HepG2 (cell line): ENCODE measurements at regions not wholly inside any gene's neighbourhood (a gene's known extent, or its start where the extent isn't known, plus 50 kb on each side); places are given as distances from the start of the nearest gene placed in this dataset.

ENCODE experiments used
- ATAC-seq: fragments of 200-7000 bp; cut with Tn5 transposase; 3 replicates; pipeline ENCODE4 v1.9.1; 2020; ENCODE audit warnings: mild to moderate bottlenecking, moderate library complexity
- BruUV-seq: library from RNA; stranded (reverse); fragments of 400-500 nt; replicated peaks from 2 replicates; lab custom pipeline; 2021; lab: Mats Ljungman, UMichigan
- CTCF ChIA-PET: fragments of 300-600 bp; formaldehyde crosslinking; extraction: SDS; loops from one replicate; lab custom pipeline; 2021; ENCODE audit warnings: low total read pairs, inconsistent platforms, low intra/inter-chr PET ratio; lab: Yijun Ruan, JAX
- POLR2A ChIA-PET: fragments of 350-600 bp; sonication (Branson Sonifier 250); formaldehyde crosslinking; loops from one replicate; lab custom pipeline; 2020; ENCODE audit warnings: antibody characterized with exemption, inconsistent platforms; lab: Yijun Ruan, JAX
- DNase-seq: peaks from one replicate; pipeline ENCODE4 v3.0.0-alpha.2; 2015; ENCODE audit warnings: low spot score
- FAIRE-seq: peaks from 3 replicates; lab custom pipeline; 2011; peaks lifted over from hg19 to GRCh38; lab: Jason Lieb, UNC
- H2AFZ ChIP-seq: one replicate; pipeline ENCODE4 v1.6.1; 2011; ENCODE audit warnings: low read length, inconsistent platforms
- H3K27ac ChIP-seq: fragments of 300-600 bp; 3 replicates; pipeline ENCODE4 v1.8.0; 2011; ENCODE audit warnings: mixed run types, mild to moderate bottlenecking, mixed read lengths, low read length, inconsistent platforms; ENCODE audit not compliant: insufficient read depth; ENCODE audit errors: extremely low read length
- H3K27me3 ChIP-seq, 2 experiments: fragments of 200-600 bp in 1 of 2; 2 replicates in 1 of 2; 3 replicates in 1 of 2; pipeline versions ENCODE4 v1.6.0 to v1.8.0; 2011; ENCODE audit warnings: low read length in 2 of 2, mild to moderate bottlenecking in 2 of 2, moderate library complexity in 2 of 2, inconsistent platforms in 1 of 2; ENCODE audit not compliant: insufficient read depth in 2 of 2, control insufficient read depth in 1 of 2
- H3K36me3 ChIP-seq, 2 experiments: fragments of 200-600 bp in 1 of 2; replicated peaks in 1 of 2; 2 replicates in 1 of 2; 3 replicates in 1 of 2; pipeline versions ENCODE4 v1.5.1 to v1.8.0; 2011; ENCODE audit warnings: low read length in 2 of 2, inconsistent platforms in 1 of 2; ENCODE audit not compliant: insufficient read depth in 2 of 2, control insufficient read depth in 1 of 2
- H3K4me1 ChIP-seq: 2 replicates; pipeline ENCODE4 v1.5.1; 2012; ENCODE audit warnings: low read length, inconsistent platforms; ENCODE audit not compliant: insufficient read depth
- H3K4me2 ChIP-seq: 2 replicates; pipeline ENCODE4 v1.6.0; 2011; ENCODE audit warnings: low read depth, low read length, inconsistent platforms
- H3K4me3 ChIP-seq, 3 experiments: fragments of 200-600 bp in 1 of 3; sonication (generic), shearing (Covaris generic) in 1 of 3; replicated peaks in 1 of 3; 2 replicates each; pipeline ENCODE4 v1.5.1; 2011 to 2016; ENCODE audit warnings: low read length in 3 of 3, inconsistent platforms in 2 of 3, low read depth in 2 of 3, mild to moderate bottlenecking in 2 of 3, control low read depth in 1 of 3, mixed read lengths in 1 of 3; ENCODE audit not compliant: insufficient read depth in 1 of 3
- H3K79me2 ChIP-seq: one replicate; pipeline ENCODE4 v1.6.1; 2011; ENCODE audit warnings: low read length, inconsistent platforms; ENCODE audit not compliant: insufficient read depth
- H3K9ac ChIP-seq: 2 replicates; pipeline ENCODE4 v1.6.0; 2011; ENCODE audit warnings: mild to moderate bottlenecking, low read depth, low read length, inconsistent platforms; ENCODE audit not compliant: insufficient read depth
- H3K9me3 ChIP-seq: 2 replicates; pipeline ENCODE4 v1.5.1; 2012; ENCODE audit warnings: mild to moderate bottlenecking, low read length
- H4K20me1 ChIP-seq: 2 replicates; pipeline ENCODE4 v1.6.0; 2011; ENCODE audit warnings: inconsistent platforms, mild to moderate bottlenecking, low read length, moderate library complexity; ENCODE audit not compliant: insufficient read depth
- BORCS8-MEF2B ChIP-seq: sonication (generic); formaldehyde crosslinking; IDR thresholded peaks from 2 replicates; pipeline ENCODE4 v1.8.0; 2022; ENCODE audit warnings: mild to moderate bottlenecking, missing genetic modification reagents
- KMT2A ChIP-seq: sonication (generic); formaldehyde crosslinking; IDR thresholded peaks from 2 replicates; pipeline ENCODE4 v1.4.0; 2020; ENCODE audit warnings: missing genetic modification reagents
- MLLT10 ChIP-seq: sonication (generic); formaldehyde crosslinking; IDR thresholded peaks from 2 replicates; pipeline ENCODE4 v1.4.0; 2020; ENCODE audit warnings: missing genetic modification reagents
- NONO ChIP-seq, 2 experiments: fragments of 450-650 bp in 1 of 2; sonication (generic) in 1 of 2; formaldehyde crosslinking in 1 of 2; IDR thresholded peaks in 1 of 2; conservative IDR thresholded peaks in 1 of 2; 2 replicates each; pipeline versions ENCODE4 v1.6.1 to v1.8.0; 2017 to 2022; ENCODE audit warnings: mild to moderate bottlenecking in 1 of 2, missing genetic modification reagents in 1 of 2, moderate library complexity in 1 of 2
- PLRG1 ChIP-seq: fragments of 450-650 bp; conservative IDR thresholded peaks from 2 replicates; pipeline ENCODE4 v1.6.1; 2016
- PPARG ChIP-seq: conservative IDR thresholded peaks from 2 replicates; pipeline ENCODE4 v1.6.1; 2016; ENCODE audit warnings: missing biosample characterization, missing genetic modification reagents
- ZC3H13 ChIP-seq: sonication (generic); formaldehyde crosslinking; IDR thresholded peaks from 2 replicates; pipeline ENCODE4 v1.8.1; 2023; ENCODE audit warnings: mild to moderate bottlenecking, missing genetic modification reagents, moderate library complexity
- ZNF205 ChIP-seq: IDR thresholded peaks from 2 replicates; pipeline ENCODE4 v1.6.1; 2018; ENCODE audit warnings: missing biosample characterization, missing genetic modification reagents
- ZNF318 ChIP-seq: sonication (generic); formaldehyde crosslinking; IDR thresholded peaks from 2 replicates; pipeline ENCODE4 v1.4.0; 2020; ENCODE audit warnings: mild to moderate bottlenecking, missing genetic modification reagents
- ZNF616 ChIP-seq: sonication (generic); formaldehyde crosslinking; IDR thresholded peaks from 2 replicates; pipeline ENCODE4 v1.5.0; 2020; ENCODE audit warnings: low read depth, mild to moderate bottlenecking, missing genetic modification reagents
- in situ Hi-C: cut with HindIII; loops from 2 replicates; pipeline ENCODE4 v1.10.0; 2017; ENCODE audit warnings: low pct_unique_long_range_greater_than_20kb; ENCODE audit not compliant: extremely low pct_ligation_motif_present
- intact Hi-C: fragments of 100-400 bp; cut with micrococcal nuclease; formaldehyde crosslinking; loops from one replicate; pipeline ENCODE4 v1.10.0; 2022; ENCODE audit not compliant: unreplicated experiment
- TF ChIP-seq, protein P1 (sequence below): IDR thresholded peaks from 2 replicates; pipeline ENCODE4 v1.6.1; 2016

- no peak overlapping the region for H2AFZ ChIP-seq
- intact Hi-C loops, result no loop called here
- no peak overlapping the region for H3K9ac ChIP-seq
- H3K27ac ChIP-seq, result no peak overlapping the region
- H3K4me1 ChIP-seq, result no peaks in the 10 kb centered on the region
- no peaks in the 10 kb centered on the region for H3K9me3 ChIP-seq
- no peak for ATAC-seq
- no peak overlapping the region for H3K4me2 ChIP-seq
- no peaks in the 10 kb centered on the region for H4K20me1 ChIP-seq
- H3K4me3 ChIP-seq, result no peak overlapping the region
- ChIA-PET CTCF (no interaction called here), POLR2A (no interaction called here)
- no peaks in the 10 kb centered on the region for H3K79me2 ChIP-seq
- DNase-seq, result no peak
- BruUV-seq, result no TSS peak
- in situ Hi-C loops, result no loop called here
- no peaks in the 10 kb centered on the region for H3K36me3 ChIP-seq
- FAIRE-seq, result no peak
- no peaks in the 10 kb centered on the region for H3K27me3 ChIP-seq
- TF ChIP-seq ZNF616, result no peak
- TF ChIP-seq ZNF205 (CRISPR knock-in tag), result no peak
- TF ChIP-seq PPARG (CRISPR knock-in tag), result no peak
- TF ChIP-seq, protein P1, sequence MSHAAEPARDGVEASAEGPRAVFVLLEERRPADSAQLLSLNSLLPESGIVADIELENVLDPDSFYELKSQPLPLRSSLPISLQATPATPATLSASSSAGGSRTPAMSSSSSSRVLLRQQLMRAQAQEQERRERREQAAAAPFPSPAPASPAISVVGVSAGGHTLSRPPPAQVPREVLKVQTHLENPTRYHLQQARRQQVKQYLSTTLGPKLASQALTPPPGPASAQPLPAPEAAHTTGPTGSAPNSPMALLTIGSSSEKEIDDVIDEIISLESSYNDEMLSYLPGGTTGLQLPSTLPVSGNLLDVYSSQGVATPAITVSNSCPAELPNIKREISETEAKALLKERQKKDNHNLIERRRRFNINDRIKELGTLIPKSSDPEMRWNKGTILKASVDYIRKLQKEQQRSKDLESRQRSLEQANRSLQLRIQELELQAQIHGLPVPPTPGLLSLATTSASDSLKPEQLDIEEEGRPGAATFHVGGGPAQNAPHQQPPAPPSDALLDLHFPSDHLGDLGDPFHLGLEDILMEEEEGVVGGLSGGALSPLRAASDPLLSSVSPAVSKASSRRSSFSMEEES (CRISPR knock-in tag), result no peak
- no peak for TF ChIP-seq MLLT10 (CRISPR knock-in tag)
- no peak for TF ChIP-seq KMT2A (CRISPR knock-in tag)
- no peak for TF ChIP-seq NONO (IDR thresholded peaks at IDR 0.05)
- TF ChIP-seq NONO (CRISPR knock-in tag; conservative IDR thresholded peaks at IDR 0.05), result no peak
- no peak for TF ChIP-seq ZNF318 (CRISPR knock-in tag)
- TF ChIP-seq BORCS8-MEF2B, result no peak
- TF ChIP-seq PLRG1, result no peak
- TF ChIP-seq ZC3H13 (CRISPR knock-in tag), result no peak
Measured at GRCh38 chr6:85183841-85184240, 266.0 kb upstream of the NT5E start.
